Ascending aorta (tissue), 2 donors: ENCODE measurements at regions not wholly inside any gene's neighbourhood (a gene's known extent, or its start where the extent isn't known, plus 50 kb on each side); places are given as distances from the start of the nearest gene placed in this dataset.
"Not testable (repeated sequence)": the region's sequence is repeated elsewhere in the genome, so short reads cannot be mapped to it uniquely, and the experiment has no call there.

Experiments used
- DNase-seq, 2 donors: peaks; one replicate each; pipeline ENCODE4 v3.0.0-alpha.2; 2019; ENCODE audit warnings: low spot score in 2 of 2
- H3K27ac ChIP-seq, 2 donors: fragments of 200-600 bp; sonication (generic); one replicate each; pipeline ENCODE4 v1.5.1; 2016 to 2017; ENCODE audit warnings: mild to moderate bottlenecking in 1 of 2
- H3K27me3 ChIP-seq: fragments of 200-600 bp; sonication (generic); one replicate; pipeline ENCODE4 v1.5.1; 2017
- H3K36me3 ChIP-seq, 2 donors: fragments of 200-600 bp; sonication (generic); one replicate each; pipeline ENCODE4 v1.5.1; 2016
- H3K4me1 ChIP-seq, 2 donors: fragments of 200-600 bp; sonication (generic); one replicate each; pipeline ENCODE4 v1.5.1; 2016 to 2017; ENCODE audit warnings: mild to moderate bottlenecking in 1 of 2
- H3K4me3 ChIP-seq, 2 donors: fragments of 200-600 bp; sonication (generic); one replicate each; pipeline ENCODE4 v1.5.1; 2016 to 2017; ENCODE audit warnings: mild to moderate bottlenecking in 1 of 2
- H3K9me3 ChIP-seq, 2 donors: fragments of 200-600 bp; sonication (generic); one replicate each; pipeline ENCODE4 v1.5.1; 2016
- CTCF ChIP-seq, 3 experiments: fragments of 200-600 bp in 2 of 3; fragments of 450-650 bp in 1 of 3; sonication (generic) in 2 of 3; IDR thresholded peaks; one replicate each; pipeline ENCODE4 v1.5.1; 2016 to 2019; ENCODE audit warnings: antibody characterized with exemption in 3 of 3, mild to moderate bottlenecking in 1 of 3, moderate library complexity in 1 of 3
- intact Hi-C: fragments of 100-400 bp; cut with DNase I; formaldehyde crosslinking; loops from one replicate; pipeline ENCODE4 v1.15.1; 2023

DNA sequence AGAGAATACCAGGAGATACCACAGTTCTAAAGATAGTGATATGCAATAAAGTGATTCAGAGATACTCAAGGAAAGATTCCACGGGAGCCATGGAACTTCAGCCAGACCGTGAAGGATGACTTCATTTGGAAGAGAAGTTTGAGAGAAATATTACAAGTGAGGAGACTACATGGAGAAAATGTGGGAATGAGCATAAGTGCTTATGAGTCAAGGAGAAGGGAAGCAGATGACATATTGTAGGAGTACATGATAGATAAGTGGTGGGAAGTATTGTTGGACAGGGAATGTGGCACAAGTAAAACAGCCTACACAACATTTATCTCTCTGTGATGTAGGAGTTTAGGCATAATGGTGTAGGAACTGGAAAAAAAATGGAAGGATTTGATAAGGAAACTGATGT lies 122.1 kb upstream of the FBXL17 start:
- Histone ChIP-seq H3K4me3 (no peak overlapping the region), H3K9me3 (peaks cover 0 to 7% of the 10 kb centered on the region in 2 donors), H3K36me3 (no peaks in the 10 kb centered on the region), H3K27me3 (no peaks in the 10 kb centered on the region), H3K27ac (no peak overlapping the region), H3K4me1 (no peaks in the 10 kb centered on the region)
- no peak for TF ChIP-seq CTCF (IDR thresholded peaks at IDR 0.05)
- intact Hi-C loops: no loop called here
- DNase-seq: no peak

DNA sequence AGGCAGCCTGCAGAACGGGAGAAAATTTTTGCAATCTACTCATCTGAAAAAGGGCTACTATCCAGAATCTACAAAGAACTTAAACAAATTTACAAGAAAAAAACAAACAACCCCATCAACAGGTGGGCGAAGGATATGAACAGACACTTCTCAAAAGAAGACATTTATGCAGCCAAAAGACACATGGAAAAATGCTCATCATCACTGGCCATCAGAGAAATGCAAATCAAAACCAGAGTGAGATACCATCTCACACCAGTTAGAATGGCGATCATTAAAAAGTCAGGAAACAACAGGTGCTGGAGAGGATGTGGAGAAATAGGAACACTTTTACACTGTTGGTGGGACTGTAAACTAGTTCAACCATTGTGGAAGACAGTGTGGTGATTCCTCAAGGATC lies 113.7 kb upstream of the FBXL17 start:
- H3K9me3 ChIP-seq, H3K4me3 ChIP-seq, H3K4me1 ChIP-seq, intact Hi-C loops, DNase-seq, H3K27ac ChIP-seq, H3K36me3 ChIP-seq, H3K27me3 ChIP-seq: not testable (repeated sequence)

GRCh38 chr5:108487951-108488350 lies 106.1 kb upstream of the FBXL17 start:
- Histone ChIP-seq H3K4me1 (no peaks in the 10 kb centered on the region), H3K9me3 (no peaks in the 10 kb centered on the region)
- intact Hi-C loops: no loop called here

GRCh38 chr5:108484035-108484434 lies 102.1 kb upstream of the FBXL17 start:
- no peak for TF ChIP-seq CTCF (IDR thresholded peaks at IDR 0.05)
- Histone ChIP-seq H3K9me3 (no peaks in the 10 kb centered on the region), H3K36me3 (no peaks in the 10 kb centered on the region), H3K4me1 (no peaks in the 10 kb centered on the region), H3K4me3 (no peak overlapping the region), H3K27ac (no peak overlapping the region), H3K27me3 (no peaks in the 10 kb centered on the region)
- no peak for DNase-seq
- intact Hi-C loops: no loop called here

More at GRCh38 chr5:108487951-108488350, 106.1 kb upstream of the FBXL17 start:
- no peak for TF ChIP-seq CTCF (IDR thresholded peaks at IDR 0.05)
- H3K4me3 ChIP-seq: no peak overlapping the region
- H3K27me3 ChIP-seq: no peaks in the 10 kb centered on the region
- no peak for DNase-seq
- no peaks in the 10 kb centered on the region for H3K36me3 ChIP-seq
- H3K27ac ChIP-seq: no peak overlapping the region

DNA sequence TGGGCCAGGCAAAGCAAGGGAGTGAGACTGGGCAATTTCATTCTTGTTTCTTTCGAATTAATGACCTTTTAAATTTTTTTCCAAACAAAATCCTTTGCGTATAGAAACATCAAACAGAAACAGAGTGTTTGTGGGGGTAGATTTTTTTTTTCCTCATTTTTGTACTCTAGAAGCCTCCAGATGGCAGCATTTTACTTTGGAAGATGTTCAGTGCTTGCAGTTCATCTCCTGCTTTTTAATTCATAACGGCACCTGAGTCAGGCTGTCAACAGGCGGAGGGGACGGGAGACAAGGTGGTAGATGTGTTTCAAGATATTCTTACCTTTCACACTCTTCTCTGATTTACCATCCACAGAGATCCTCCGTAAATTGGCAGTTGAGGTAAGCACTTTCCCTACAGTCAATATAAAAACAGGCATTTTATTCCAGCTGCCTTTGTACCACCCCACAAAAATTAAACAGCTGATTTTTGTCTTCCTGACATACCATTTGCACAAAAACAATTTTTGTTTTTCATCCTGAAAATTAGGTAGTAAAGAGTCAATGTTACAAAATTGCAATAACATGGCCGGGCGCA lies 99.5 kb upstream of the FBXL17 start:
- no peaks in the 10 kb centered on the region for H3K36me3 ChIP-seq
- no peaks in the 10 kb centered on the region for H3K4me1 ChIP-seq
- peak in 1 of 3 experiments; percentile 37 for TF ChIP-seq CTCF (IDR thresholded peaks at IDR 0.05)
- intact Hi-C loops: no loop called here
- H3K9me3 ChIP-seq: no peaks in the 10 kb centered on the region
- no peaks in the 10 kb centered on the region for H3K27me3 ChIP-seq
- no peak overlapping the region for H3K4me3 ChIP-seq
- DNase-seq: no peak
- no peak overlapping the region for H3K27ac ChIP-seq

GRCh38 chr5:108472237-108472636 lies 90.3 kb upstream of the FBXL17 start:
- no peak for DNase-seq
- intact Hi-C loops: no loop called here
- no peak for TF ChIP-seq CTCF (IDR thresholded peaks at IDR 0.05)
- H3K27me3 ChIP-seq: no peaks in the 10 kb centered on the region
- peaks cover 0 to 5% of the 10 kb centered on the region in 2 donors for H3K9me3 ChIP-seq
- H3K36me3 ChIP-seq: no peaks in the 10 kb centered on the region
- H3K27ac ChIP-seq: no peak overlapping the region
- no peaks in the 10 kb centered on the region for H3K4me1 ChIP-seq
- no peak overlapping the region for H3K4me3 ChIP-seq
